K562 (cell line): ENCODE measurements at regions not wholly inside any gene's neighbourhood (a gene's known extent, or its start where the extent isn't known, plus 50 kb on each side); places are given as distances from the start of the nearest gene placed in this dataset.

Experiments used
- CHD7 ChIP-seq: fragments of 200-600 bp; sonication (generic); IDR thresholded peaks from one replicate; pipeline ENCODE4 v1.6.1; 2012; ENCODE audit warnings: mild to moderate bottlenecking, low read depth, low read length, inconsistent platforms
- ZBTB34 ChIP-seq: fragments of 250-450 bp; sonication (Bioruptor Pico); IDR thresholded peaks from 2 replicates; pipeline ENCODE4 v1.8.0; 2021; ENCODE audit warnings: mild to moderate bottlenecking, moderate library complexity

DNA sequence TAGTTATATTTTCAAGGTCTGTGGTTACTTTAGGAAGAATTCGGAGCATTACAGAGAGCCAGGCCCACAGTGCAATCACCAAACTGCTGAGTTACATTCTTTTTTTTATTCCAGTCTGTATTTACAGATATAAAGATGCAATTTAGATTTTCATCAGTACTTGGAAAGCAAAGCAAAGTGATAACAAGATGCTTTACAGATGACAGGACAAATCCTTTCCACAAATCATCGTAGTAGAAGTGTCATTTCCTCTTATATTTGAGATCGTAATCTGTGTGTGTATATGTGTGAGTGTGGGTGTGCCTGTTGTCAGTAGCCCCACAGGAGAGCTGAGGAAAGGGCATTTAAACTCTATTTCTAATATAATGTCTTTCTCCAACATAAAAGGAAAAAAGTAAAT, 1893.7 kb downstream of the STIM2 start (continued):
- TF ChIP-seq CHD7 (no peak), ZBTB34 (no peak)
